HL-60 (cell line): ENCODE measurements at regions not wholly inside any gene's neighbourhood (a gene's known extent, or its start where the extent isn't known, plus 50 kb on each side); places are given as distances from the start of the nearest gene placed in this dataset.

Experiments
- DNase-seq, 2 experiments: peaks; one replicate each; pipeline ENCODE4 v3.0.0-alpha.2; 2010 to 2020; ENCODE audit warnings: low read depth in 1 of 2, low spot score in 1 of 2
- H3K27ac ChIP-seq: fragments of 250-450 bp; sonication (Bioruptor Pico); replicated peaks from 2 replicates; pipeline ENCODE4 v1.5.1; 2020; ENCODE audit warnings: mild to moderate bottlenecking, moderate library complexity
- H3K27me3 ChIP-seq: fragments of 250-450 bp; sonication (Bioruptor Pico); 2 replicates; pipeline ENCODE4 v1.5.1; 2021; ENCODE audit warnings: mild to moderate bottlenecking, moderate library complexity; ENCODE audit not compliant: insufficient read depth, poor library complexity, severe bottlenecking
- H3K4me3 ChIP-seq: replicated peaks from 2 replicates; pipeline ENCODE4 v1.5.1; 2011; ENCODE audit warnings: mild to moderate bottlenecking, control low read depth, low read length; ENCODE audit not compliant: insufficient read depth
- GABPA ChIP-seq: IDR thresholded peaks from 2 replicates; pipeline ENCODE4 v1.6.1; 2012; ENCODE audit warnings: low read depth
- POLR2AphosphoS5 ChIP-seq: IDR thresholded peaks from 2 replicates; pipeline ENCODE4 v1.6.1; 2012; ENCODE audit warnings: low read depth
- SPI1 ChIP-seq: IDR thresholded peaks from 2 replicates; pipeline ENCODE4 v1.6.1; 2012; ENCODE audit warnings: low read depth, mild to moderate bottlenecking, borderline replicate concordance
- TF ChIP-seq, protein P1 (sequence below): IDR thresholded peaks from 2 replicates; pipeline ENCODE4 v1.6.1; 2012; ENCODE audit warnings: low read depth; ENCODE audit not compliant: insufficient replicate concordance
- TF ChIP-seq, protein P2 (sequence below): IDR thresholded peaks from one replicate; pipeline ENCODE4 v1.5.1; 2011; ENCODE audit warnings: low read length, control low read depth, inconsistent platforms; ENCODE audit not compliant: insufficient read depth

DNA sequence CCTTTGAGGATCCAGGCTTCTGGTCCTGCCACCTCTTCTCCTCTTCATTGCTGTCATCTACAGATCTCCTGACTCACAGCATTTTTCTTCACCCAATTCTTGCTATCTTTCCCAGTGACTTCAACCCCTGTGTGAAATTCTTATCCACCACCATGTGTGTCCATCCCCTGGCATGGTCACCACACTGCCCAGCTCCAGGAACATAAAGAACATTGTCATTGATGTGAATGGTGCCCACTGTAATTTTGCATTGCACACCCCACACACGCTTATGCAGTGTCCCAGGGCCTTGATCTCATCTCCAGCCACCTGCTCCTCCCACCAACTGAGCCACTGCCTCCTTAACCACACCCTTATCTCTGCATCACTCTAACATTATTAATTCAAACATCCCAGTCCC, 85.3 kb downstream of the C1D start:
- H3K4me3 ChIP-seq = no peak overlapping the region
- peaks cover 5% of the 10 kb centered on the region for H3K27me3 ChIP-seq
- no peak for DNase-seq
- no peak overlapping the region for H3K27ac ChIP-seq
- TF ChIP-seq, protein P1, sequence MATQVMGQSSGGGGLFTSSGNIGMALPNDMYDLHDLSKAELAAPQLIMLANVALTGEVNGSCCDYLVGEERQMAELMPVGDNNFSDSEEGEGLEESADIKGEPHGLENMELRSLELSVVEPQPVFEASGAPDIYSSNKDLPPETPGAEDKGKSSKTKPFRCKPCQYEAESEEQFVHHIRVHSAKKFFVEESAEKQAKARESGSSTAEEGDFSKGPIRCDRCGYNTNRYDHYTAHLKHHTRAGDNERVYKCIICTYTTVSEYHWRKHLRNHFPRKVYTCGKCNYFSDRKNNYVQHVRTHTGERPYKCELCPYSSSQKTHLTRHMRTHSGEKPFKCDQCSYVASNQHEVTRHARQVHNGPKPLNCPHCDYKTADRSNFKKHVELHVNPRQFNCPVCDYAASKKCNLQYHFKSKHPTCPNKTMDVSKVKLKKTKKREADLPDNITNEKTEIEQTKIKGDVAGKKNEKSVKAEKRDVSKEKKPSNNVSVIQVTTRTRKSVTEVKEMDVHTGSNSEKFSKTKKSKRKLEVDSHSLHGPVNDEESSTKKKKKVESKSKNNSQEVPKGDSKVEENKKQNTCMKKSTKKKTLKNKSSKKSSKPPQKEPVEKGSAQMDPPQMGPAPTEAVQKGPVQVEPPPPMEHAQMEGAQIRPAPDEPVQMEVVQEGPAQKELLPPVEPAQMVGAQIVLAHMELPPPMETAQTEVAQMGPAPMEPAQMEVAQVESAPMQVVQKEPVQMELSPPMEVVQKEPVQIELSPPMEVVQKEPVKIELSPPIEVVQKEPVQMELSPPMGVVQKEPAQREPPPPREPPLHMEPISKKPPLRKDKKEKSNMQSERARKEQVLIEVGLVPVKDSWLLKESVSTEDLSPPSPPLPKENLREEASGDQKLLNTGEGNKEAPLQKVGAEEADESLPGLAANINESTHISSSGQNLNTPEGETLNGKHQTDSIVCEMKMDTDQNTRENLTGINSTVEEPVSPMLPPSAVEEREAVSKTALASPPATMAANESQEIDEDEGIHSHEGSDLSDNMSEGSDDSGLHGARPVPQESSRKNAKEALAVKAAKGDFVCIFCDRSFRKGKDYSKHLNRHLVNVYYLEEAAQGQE = no peak
- TF ChIP-seq GABPA (no peak), POLR2AphosphoS5 (no peak), SPI1 (no peak)
- TF ChIP-seq, protein P2, sequence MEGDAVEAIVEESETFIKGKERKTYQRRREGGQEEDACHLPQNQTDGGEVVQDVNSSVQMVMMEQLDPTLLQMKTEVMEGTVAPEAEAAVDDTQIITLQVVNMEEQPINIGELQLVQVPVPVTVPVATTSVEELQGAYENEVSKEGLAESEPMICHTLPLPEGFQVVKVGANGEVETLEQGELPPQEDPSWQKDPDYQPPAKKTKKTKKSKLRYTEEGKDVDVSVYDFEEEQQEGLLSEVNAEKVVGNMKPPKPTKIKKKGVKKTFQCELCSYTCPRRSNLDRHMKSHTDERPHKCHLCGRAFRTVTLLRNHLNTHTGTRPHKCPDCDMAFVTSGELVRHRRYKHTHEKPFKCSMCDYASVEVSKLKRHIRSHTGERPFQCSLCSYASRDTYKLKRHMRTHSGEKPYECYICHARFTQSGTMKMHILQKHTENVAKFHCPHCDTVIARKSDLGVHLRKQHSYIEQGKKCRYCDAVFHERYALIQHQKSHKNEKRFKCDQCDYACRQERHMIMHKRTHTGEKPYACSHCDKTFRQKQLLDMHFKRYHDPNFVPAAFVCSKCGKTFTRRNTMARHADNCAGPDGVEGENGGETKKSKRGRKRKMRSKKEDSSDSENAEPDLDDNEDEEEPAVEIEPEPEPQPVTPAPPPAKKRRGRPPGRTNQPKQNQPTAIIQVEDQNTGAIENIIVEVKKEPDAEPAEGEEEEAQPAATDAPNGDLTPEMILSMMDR = no peak

DNA sequence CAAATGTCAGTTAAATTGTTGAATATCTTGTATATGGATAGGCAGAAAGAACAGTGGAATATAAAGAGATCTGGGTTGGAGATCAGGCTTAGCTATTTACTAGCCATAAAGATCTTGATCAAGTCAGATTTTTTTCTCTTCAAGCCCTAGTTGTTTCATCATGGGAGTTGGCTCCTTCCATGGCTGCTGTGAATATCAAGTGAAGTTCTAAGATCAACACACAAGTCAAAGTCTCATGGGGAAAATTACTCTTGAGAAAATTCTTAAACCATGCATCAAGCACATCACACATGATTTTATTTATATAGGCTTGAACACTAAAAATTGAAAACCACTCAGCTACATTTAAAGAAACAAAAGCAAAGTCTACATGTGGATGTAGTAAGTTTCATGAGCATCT, 79.8 kb downstream of the C1D start:
- no peak for TF ChIP-seq GABPA
- TF ChIP-seq, protein P1 = no peak
- TF ChIP-seq, protein P2 = no peak
- no peak for TF ChIP-seq POLR2AphosphoS5
- Histone ChIP-seq H3K4me3 (no peak overlapping the region), H3K27me3 (peaks cover 5% of the 10 kb centered on the region), H3K27ac (no peak overlapping the region)
- no peak for DNase-seq

DNA sequence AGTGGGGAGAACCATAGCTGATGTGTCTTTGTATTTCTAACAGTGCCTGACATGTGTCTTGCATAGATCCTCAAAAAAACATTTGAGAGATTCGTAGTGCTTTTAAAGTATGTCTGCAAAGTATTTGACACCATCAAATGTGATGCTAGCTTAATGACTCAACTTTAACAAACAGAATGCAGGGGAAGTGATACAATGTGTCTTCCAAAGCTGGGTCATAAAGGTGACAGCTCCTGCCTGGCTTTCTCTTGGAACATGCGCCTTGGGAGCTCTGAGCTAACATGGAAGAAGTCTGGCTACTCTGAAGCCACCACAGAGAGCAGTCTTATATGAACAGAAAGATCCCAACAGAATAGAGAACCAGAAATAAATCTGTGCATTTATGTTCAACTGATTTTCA, 78.2 kb downstream of the C1D start:
- no peak overlapping the region for H3K27ac ChIP-seq
- TF ChIP-seq, protein P1 = no peak
- TF ChIP-seq SPI1 = no peak
- TF ChIP-seq GABPA = no peak
- TF ChIP-seq, protein P2 = no peak
- TF ChIP-seq POLR2AphosphoS5 = no peak
- no peak overlapping the region for H3K4me3 ChIP-seq
- H3K27me3 ChIP-seq = no peaks in the 10 kb centered on the region
- DNase-seq = no peak
